VCaP (cell line): ENCODE measurements at regions not wholly inside any gene's neighbourhood (a gene's known extent, or its start where the extent isn't known, plus 50 kb on each side); places are given as distances from the start of the nearest gene placed in this dataset.
A peak's percentile ranks its signal among the peaks of the same experiment; 100 is the strongest.
"Not testable (repeated sequence)": the region's sequence is repeated elsewhere in the genome, so short reads cannot be mapped to it uniquely, and the experiment has no call there.

Experiments
- H3K27ac ChIP-seq: fragments of 450-650 bp; 2 replicates; pipeline ENCODE4 v1.5.1; 2017
- TF ChIP-seq, protein P1 (sequence below): fragments of 450-650 bp; conservative IDR thresholded peaks from 2 replicates; pipeline ENCODE4 v1.5.1; 2017; ENCODE audit warnings: mild to moderate bottlenecking, moderate library complexity

GRCh38 chr3:75380276-75380771, 283.8 kb upstream of the FRG2C start:
- TF ChIP-seq, protein P1, sequence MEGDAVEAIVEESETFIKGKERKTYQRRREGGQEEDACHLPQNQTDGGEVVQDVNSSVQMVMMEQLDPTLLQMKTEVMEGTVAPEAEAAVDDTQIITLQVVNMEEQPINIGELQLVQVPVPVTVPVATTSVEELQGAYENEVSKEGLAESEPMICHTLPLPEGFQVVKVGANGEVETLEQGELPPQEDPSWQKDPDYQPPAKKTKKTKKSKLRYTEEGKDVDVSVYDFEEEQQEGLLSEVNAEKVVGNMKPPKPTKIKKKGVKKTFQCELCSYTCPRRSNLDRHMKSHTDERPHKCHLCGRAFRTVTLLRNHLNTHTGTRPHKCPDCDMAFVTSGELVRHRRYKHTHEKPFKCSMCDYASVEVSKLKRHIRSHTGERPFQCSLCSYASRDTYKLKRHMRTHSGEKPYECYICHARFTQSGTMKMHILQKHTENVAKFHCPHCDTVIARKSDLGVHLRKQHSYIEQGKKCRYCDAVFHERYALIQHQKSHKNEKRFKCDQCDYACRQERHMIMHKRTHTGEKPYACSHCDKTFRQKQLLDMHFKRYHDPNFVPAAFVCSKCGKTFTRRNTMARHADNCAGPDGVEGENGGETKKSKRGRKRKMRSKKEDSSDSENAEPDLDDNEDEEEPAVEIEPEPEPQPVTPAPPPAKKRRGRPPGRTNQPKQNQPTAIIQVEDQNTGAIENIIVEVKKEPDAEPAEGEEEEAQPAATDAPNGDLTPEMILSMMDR = no peak
- no peak overlapping the region for H3K27ac ChIP-seq

GRCh38 chr3:75384016-75384415, 280.1 kb upstream of the FRG2C start:
- not testable (repeated sequence) for H3K27ac ChIP-seq

DNA sequence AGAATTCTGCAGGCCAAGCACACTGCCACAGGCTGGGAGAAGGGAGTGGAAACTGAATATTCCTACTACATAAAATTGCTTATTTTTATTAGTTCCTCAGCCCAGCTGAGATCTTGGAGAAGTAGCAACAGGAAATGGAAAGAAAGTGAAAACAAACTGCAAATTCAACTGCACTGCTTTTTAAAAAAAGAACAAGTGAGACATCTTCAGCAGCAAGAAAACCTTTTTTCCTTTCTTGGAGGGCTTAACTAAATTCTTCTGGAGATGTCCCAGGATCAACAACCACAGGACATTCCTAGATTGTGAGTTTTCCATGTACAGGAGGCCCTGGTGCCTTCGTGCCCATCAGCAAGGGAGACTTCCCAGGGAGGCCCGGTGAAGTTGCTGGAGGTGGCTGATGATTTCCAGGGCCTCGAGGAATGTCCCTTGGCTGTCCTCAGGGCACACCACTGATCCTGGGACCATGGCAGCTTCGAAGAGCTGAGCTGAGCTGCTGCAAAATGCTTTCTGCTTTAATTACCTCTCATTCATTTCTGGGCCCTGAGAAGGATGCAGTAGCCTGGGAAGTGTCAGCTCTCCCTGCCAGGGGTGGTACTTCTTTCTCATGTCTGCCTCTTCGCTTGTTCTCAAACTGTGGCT, 275.5 kb upstream of the FRG2C start:
- not testable (repeated sequence) for H3K27ac ChIP-seq

GRCh38 chr3:75393288-75393694, 270.8 kb upstream of the FRG2C start:
- H3K27ac ChIP-seq = not testable (repeated sequence)

- H3K27ac ChIP-seq = not testable (repeated sequence)
These were observed 270.0 kb upstream of the FRG2C start for GRCh38 chr3:75394102-75394501.

DNA sequence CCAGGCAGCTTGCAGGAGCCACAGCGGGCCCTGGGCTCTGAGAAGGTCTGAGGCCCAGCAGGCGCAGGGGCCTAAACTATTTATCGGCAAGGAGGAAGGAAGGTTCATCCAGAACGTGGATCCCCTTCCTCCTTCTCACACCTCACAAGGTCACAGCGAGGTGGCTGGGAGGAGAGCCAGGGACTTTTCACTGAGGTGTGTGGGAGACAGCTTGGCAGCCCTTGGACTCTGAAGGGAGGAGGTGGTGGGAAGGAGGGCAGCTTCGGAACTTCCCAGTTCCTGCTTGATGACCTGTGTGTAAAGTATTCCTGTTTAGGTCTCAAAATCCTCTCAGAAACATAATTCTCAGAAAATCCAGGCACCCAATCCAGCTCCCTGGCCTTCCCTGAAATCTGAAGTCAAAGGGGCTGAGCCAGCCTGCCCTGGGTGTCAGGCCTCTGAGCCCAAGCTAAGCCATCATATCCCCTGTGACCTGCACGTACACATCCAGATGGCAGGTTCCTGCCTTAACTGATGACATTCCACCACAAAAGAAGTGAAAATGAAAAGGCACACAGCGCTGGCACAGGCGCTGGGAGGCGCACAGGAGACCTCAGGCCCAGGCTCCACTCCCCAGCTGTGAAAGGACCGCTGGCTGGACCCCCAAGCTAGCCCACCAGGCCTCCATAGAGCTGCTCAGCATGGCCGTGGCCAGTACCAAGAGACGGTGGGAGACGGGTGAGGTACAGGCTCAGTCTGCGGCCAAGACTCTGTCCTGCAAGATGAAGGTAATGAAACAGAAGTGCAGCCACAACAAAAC, 269.4 kb upstream of the FRG2C start:
- H3K27ac ChIP-seq = not testable (repeated sequence)

DNA sequence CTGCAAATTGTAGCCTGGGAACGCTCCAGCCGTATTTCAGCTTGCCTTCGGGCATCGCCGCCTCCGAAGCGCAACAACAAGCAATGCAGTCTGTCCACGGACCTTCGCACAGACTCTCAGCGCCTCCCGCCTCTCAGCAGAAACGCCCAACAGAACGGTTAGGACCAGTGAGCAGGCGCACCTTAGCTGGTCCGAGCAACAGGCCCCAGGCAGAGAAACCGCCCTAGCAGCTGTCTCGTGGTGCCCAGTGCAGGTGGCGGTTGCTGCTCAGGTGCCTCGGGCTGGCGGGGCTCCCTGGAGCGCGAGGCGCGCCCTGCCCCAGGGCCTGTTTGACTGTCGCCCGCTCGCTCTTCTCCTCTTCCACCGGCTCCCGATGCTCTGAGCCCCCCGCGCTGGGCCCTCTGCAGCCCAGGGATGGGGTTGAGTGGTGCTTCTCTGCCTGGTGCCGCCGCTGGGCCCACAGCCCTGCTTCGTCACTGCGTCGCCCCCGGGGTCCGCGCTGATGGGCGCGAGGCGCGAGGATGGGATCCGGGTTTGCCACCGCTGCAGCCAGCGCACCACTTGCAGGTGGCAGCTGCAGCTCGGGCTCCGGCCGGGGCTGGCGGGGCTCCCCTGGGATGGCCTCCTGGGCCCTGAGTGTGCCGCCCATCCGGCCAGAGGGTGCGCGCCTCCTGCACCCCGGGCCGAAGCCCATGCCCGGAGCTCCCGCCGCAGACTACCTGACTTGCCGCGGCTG, 268.4 kb upstream of the FRG2C start:
- no peak overlapping the region for H3K27ac ChIP-seq
- TF ChIP-seq, protein P1 = no peak

DNA sequence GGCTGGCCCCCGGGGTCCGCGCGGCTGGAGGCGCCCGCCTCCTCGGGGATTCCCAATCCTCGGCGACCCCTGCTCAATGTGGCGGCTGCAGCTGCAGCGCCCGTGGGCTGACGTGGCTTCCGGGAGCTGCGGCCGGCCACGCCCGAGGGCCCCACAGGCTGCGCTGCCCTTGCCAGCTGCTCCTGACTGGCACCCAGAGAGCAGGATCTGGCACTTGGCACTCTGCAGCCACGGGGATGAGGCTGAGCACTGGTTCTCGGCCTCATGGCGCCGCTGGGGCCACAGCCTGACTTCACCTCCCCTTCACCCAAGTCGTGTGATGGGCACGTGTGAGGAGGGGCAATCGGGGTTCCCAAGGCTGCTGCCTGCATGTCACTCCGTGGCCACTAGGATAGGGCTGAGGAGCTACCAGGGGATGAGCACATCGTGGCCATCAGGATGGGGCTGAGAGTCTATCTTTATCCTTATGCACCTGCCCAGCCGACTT, 267.8 kb upstream of the FRG2C start:
- no peak overlapping the region for H3K27ac ChIP-seq
- TF ChIP-seq, protein P1 = no peak

DNA sequence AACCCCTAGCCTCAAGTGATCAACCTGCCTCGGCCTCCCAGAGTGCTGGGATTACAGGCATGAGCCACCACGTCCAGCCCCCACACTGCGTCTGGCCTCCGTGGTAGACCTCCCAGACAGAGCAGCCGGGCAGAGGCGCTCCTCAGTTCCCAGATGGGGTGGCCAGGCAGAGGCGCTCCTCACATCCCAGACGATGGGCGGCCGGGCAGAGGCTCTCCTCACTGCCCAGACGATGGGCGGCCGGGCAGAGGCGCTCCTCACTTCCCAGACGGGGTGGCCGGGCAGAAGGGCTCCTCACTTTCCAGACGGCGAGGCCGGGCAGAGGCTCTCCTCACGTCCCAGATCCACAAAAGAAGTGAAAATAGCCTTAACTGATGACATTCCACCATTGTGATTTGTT, 266.6 kb upstream of the FRG2C start:
- not testable (repeated sequence) for H3K27ac ChIP-seq

DNA sequence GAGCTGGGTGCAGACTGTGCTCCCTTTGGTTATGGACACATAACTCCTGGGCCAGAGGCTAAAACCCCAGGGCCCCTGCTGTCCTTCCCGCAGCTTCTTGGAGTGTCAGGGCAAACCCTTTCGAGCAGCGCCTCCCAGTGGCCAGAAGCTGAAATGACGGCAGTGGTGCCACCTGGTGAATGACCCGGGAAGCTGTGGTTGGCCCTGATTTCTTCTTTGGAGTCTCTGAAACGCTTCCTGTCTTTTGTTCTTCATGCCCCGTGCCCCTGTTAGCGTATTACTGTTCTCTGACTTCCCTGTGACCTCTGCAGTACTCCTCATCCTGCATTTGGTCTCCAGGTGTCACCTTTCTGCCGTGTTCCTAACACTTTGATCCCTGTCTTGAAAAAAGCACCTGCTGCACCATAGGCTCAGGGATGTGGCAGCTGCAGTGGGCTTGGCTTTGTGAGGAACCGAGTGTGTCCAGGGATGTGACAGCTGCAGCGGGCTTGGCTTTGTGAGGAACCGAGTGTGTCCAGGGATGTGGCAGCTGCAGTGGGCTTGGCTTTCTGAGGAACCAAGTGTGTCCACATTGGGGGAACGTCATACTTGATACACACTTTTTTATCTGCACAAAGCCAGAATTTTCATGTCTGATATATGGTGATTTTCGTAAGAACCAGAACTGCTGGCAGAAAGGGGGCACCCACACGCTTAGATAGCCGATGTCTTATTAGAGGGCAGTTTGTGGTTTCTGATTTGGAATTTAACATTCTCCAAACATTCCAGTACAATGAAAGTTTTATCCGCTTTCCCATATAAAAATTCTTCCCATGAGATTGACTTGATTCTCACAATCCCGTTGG, 241.8 kb upstream of the FRG2C start:
- not testable (repeated sequence) for H3K27ac ChIP-seq
- TF ChIP-seq, protein P1 = peak; percentile 87

DNA sequence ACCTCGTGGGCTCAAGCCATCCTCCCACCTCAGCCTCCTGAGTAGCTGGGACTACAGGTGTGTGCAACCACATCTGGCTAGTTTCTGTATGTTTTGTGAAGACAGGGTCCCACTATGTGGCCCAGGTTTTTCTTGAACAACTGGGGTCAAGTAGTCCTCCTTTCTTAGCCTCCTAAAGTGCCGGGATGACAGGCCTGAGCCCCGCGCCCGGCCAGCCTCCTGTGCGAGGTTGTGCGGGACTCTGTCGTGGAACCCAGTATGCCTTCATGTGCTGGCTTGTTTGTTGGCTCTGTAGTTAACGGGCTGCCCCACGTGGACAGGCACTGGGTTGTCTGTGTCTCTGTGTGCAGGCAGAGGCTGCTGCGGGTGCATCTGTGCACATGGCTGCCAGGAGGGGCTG, 238.7 kb upstream of the FRG2C start:
- H3K27ac ChIP-seq = not testable (repeated sequence)

DNA sequence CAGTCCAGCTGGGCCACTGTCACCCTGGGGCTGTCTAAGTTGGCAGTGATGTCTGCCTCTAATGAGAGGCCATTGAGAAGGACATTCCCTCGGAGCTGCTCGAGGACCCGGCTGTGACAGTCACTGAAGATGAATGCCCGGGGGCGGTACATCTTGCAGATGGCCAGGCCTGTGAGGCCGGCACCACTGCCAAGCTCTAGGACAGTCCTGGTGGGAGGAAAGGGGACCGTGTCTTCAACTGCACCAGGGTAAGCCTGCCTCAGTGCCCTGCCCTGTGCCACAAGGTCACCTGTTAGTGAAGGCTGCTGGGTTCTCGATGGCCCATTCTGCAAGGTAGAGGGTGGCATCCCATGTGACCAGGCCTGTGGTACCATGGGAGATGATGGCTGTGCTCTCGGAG, 236.6 kb upstream of the FRG2C start:
- not testable (repeated sequence) for H3K27ac ChIP-seq

- H3K27ac ChIP-seq = not testable (repeated sequence)
These were observed 236.2 kb upstream of the FRG2C start for GRCh38 chr3:75427906-75428305.
